ELR (cell line): ENCODE measurements at regions not wholly inside any gene's neighbourhood (a gene's known extent, or its start where the extent isn't known, plus 50 kb on each side); places are given as distances from the start of the nearest gene placed in this dataset.

ENCODE experiments used
- DNase-seq: peaks from one replicate; pipeline ENCODE4 v3.0.0-alpha.2; 2015; ENCODE audit warnings: low read depth

DNA sequence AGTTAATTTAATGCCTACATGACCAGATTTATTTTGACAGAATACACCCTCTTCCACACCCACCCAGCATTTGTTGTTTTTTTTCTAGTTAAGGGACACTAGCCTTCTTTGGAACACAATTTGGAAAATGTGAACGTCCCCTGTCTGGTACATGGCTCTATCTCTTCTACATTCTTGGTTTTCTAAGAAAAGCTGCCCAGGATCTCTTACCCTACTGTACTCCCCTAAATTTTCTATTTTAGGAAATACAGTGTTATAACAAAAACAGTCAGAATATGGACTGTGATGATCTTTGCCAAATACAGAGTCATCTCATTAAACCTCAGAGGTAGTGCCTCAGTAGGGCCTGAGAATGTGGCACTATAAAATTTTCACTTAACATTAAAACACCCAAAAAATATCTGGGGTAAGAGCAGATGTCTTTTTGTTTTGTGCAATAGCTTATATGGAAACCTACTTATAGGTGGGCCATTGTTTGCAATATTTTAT, 93.1 kb upstream of the SPON1 start:
- DNase-seq: no peak

DNA sequence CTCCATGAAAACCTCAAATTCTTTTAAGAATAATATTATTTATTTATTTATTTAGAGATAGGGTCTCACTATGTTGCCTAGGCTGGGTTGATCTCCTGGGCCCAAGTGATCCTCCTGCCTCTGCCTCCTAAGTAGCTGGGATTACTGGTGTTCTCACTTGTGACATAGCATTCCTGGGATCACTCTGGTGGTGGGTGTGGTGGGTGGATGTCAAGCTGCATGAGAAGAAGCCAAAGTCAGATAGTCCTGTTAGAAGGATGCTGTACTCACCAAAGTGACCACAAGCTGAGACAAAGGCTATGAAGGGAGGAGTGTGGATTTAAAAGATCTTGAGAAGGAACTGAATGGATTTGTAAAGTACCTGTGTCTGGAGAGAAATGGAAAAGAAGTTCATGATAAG, 87.9 kb upstream of the SPON1 start:
- DNase-seq: no peak

DNA sequence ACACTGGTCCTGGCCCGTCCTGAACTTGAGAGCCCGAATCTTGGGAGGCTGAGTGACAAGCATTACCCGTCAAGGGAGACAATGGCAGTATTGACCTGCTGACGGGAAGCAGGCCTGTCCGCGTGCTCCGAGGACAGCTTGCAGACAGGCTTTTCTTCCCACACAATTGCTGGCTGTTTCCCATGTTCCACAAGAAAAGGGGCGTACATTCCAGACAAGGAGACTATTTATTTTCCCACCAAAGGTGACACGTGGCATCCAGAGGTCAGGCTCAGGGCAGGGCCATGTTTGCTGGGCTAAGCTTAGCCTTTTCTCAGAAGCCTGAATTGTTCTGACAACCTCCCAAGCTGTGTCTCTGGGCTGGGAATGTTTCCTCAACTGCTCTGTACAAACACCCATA, 86.9 kb upstream of the SPON1 start:
- DNase-seq: no peak

DNA sequence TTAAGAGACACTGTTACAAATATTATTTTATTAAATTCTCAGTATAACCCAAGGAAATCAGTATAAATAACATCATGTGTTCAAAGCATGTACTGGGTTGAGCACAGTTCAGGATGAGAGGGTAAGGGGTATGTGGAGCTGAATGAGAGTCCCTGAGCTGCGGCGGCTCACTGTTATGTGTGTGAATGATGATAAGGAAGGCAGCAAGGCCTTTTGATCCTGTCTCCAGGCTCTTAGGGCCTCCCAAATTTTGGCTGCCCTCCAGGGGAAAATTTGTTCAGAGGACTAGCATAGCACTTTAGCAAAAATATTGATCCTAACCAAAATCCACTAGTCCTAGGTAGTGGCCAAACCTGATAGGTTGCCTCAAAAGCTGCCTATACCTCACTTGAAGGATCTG, 86.1 kb upstream of the SPON1 start:
- no peak for DNase-seq

DNA sequence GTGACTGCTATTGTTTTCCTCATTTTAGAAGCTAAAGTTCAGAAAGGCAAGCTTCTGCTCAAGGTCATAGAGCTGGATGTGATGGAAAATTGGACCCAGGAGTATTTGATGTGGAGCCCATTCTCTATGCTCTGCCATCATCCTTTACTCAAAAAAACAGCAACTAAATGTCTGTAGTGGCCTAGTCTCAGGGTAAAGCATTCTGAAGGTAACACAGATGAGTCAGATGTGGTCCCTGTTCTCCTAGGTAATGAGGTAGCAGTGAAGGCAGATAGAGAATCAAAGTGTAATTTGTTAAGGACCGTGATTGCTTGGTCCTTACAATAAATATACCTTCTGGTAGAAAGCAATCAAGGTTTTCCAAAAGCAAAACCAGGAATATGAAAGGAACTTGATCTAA, 84.4 kb upstream of the SPON1 start:
- no peak for DNase-seq

DNA sequence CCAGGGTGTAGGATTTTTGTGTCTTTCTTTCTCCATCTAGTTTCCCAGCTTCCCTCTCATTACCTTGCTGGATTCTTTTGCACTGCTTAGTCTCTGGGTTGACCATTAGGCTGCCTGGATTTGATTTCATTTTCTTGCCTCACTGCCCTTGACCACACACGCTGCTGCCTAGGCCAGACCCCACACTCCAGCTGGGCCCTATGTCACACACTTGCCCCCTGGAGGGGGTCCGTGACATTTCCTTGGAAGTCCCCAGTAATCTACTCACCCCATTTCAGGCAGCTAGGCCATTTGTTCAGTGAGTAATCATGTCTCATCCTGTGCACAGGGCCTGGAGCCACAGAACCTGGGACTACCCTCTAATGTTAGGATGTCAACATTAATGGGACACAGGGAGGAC, 81.9 kb upstream of the SPON1 start:
- peak; percentile 20 for DNase-seq

DNA sequence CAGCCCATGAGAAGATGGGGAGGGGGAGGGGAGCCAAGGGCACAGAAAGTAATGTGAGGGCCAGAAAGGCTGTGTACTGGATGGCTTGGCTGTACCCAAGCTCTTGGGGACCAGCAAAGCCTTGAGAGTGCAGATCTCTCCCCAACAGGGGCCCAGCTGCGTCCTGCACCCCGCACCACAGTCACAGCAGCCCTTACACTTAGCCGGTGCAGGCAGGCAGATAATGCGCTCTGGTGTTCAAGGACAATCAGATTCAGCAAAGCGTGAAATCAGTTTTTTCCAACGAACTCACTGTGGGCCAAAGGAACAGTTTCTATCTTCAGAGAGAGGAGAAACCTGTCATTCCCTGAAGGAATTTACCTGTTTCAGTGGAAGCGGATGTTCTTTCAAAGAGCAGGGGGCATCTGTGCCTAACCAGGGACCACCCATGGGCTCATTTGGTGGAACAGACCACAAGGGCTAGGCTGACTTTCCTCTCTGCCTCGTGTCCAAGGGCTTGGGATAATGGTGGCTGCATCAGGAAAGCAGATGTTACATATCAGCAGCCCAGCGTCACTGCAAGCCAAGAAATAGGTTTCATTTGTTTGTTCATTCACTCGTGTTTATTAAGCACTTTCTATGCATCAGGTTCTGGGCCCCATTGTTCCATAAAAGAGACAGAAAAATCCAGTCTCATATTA, 81.2 kb upstream of the SPON1 start:
- no peak for DNase-seq

DNA sequence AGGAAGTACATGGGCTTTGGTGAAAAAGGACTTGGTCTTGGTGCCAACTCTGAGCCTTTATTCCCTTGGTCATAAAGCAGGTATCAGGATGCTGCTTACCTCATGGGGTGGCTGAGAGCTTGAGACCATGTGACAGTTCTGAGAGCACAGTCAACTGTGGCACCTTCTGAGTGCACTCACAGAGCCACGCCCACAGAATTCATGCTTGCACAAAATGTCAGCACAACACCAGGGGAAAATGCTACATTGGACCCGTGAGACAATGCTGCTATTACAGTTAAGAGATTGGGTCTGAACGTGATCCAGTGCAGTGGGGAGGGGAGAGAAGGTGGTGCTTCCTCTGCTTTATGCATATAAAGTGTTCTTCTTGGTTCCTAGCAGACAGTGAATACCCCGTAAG, 79.5 kb upstream of the SPON1 start:
- no peak for DNase-seq

DNA sequence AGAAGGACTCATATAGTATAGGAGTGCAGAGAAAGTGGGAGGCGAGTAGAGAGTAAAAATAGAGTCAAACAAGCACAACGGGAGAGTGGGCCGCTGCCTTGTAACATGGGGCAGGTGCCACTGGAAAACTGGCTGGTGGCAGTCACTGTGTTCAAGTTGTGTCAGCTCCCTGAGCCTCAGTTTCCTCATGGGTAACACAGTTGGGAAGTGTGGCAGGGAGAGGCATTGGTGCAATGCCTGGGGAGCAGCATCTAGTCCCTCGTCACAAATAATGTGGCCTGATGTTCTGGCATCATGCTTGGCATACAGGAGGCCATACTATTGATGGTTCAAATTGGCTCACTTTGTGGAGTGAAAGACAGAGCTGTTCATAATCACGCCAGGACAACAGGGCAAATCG, 78.9 kb upstream of the SPON1 start:
- no peak for DNase-seq

DNA sequence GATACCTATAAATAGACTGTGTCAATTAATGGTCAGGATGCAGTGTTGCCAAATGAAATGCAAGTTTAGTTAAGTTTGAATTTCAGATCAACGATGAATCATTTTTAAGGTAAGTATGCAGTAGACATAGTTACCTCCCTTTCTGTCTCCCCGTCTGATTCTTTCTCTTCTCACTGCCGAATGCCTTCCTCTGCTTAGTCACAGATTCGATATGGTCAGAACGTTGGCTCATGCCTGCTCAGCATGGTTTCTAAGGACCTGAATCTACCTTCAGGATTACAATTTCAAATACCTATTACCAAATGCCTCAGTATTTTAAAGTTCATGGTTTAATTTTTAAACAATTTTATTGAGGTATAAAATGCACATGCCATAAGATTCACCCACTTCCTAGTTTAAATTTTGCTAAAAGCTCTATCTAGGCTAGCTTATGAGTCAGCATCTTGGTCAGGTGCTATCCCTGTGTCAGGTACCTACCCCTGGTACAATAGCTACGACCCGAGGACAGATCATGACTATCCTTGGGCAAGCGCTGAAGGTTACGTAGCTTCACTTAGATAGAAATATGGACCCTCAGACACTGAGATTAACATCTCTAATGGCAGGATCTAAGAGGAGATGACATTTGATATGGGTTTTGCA, 78.2 kb upstream of the SPON1 start:
- DNase-seq: no peak

DNA sequence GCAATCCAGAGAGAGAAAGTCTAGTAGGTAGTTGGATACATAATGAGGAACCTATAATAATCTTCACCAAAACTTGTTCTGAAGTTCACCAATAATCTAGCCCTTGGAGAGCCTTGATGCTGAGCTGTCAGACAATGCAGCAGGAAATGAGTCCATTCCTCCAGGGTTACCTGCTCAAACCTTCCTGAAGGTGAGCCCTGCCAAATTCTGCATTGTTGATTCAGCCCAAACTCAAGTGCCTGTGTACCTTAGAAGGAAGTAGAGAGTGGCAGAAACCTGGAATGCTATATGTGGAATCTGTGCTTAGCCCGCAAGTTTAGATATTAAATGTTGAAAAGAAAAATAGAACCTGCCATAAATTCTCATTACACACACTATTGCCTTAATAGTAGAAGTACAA, 77.4 kb upstream of the SPON1 start:
- no peak for DNase-seq

DNA sequence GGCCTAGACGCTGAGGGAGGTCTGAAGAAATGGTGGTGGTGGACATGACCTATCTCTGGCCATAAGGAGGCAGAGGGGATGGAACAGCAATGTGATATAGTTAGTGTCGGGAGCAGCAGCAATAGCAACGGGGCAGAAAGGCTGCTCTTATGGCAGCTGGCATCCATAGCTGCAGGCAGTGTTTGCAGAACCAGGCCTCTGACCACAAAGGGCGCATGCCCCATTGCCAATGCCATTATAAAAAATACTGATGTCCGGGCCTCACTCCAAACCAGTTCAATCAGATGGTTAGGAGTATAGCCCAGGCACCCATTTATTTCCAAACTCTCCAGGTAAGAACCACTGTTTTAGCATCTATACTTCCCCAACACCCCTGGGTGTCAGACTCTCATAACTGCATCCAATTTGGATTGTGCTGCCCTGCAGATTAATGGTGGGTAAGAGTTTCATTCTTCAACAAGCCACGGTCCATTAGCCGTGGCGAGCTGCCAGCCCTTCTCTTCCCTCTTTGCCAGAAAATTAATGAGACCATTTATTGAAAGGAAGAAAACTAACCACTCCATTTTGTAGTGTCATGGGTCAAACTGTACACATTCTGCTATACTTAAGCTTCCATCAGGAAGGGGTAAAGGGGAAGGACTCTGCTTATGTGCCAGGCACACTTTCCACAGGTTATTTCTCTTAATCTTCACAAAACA, 72.8 kb upstream of the SPON1 start:
- DNase-seq: no peak

DNA sequence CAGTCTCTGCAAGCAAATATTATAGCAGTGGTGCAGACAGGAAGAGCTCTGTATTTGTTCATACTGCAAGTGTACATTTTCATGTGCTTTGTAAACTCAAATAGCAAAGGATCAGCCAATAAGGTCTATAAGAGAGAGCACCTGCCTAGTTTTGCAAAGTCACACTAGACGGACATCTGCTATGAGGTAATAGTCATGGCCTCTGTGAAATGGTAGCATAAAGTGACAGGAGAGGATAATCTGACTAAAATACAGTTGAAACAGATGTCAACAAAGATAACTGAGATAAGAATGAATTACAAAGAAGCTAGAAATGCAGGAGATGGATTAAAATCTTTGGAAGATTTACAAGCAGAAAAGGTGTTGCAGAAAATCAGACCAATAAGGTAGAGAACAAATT, 70.6 kb upstream of the SPON1 start:
- no peak for DNase-seq

DNA sequence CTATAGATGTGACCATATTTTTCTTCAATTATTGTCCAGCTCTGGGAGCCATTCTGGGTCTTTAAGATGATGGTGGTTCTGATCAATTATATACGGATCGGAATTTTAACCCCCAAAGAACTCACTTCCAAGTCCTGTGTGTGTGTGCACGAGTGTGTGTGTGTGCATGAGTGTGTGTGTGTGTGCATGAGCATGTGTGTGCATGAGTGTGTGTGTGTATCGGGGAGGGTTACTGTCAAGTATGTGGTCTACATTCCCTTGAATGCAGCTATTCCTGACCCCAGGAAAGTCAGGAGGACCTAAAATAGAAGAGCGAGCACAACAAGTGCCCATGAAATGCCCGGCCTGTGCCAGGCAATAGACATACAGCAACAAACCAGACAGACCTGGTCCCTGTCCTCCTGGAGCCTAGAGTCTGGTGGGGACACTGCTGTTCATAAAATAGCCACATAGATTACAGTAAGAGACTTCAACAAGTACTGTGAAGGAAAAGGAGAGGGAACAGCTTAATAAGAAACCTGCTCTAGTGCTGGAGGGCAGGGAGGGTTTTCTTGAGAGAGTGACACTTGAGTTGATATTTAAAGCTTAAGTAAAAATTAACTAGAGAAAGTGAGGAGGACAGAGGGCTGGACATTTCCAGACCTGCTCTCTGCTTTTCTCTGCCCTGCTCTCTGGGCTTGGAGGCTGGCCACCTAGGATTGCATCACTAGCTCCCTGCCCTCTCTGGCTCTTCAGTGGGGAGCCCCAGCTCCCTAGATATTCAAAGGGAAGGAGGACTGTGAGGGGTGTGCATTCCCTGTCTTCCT, 66.1 kb upstream of the SPON1 start:
- no peak for DNase-seq

DNA sequence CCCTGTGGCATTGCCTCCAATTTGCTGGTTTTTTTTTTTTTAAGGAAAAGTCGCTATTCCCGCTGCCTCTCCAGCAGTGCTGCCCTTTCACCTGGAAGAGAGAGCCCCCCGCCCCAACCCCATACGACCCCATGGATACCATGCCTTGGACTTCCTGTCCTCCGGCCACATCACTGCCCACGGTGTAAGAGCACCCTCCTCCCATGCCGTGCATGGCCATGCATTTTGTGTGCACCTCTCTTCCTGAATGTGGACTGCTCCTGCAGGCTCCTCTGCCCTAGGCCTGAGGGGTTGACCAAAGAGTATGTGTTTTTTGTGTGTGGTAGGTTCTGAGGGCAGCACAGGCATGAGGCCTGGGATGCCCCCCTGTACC, 65.6 kb upstream of the SPON1 start:
- DNase-seq: no peak

DNA sequence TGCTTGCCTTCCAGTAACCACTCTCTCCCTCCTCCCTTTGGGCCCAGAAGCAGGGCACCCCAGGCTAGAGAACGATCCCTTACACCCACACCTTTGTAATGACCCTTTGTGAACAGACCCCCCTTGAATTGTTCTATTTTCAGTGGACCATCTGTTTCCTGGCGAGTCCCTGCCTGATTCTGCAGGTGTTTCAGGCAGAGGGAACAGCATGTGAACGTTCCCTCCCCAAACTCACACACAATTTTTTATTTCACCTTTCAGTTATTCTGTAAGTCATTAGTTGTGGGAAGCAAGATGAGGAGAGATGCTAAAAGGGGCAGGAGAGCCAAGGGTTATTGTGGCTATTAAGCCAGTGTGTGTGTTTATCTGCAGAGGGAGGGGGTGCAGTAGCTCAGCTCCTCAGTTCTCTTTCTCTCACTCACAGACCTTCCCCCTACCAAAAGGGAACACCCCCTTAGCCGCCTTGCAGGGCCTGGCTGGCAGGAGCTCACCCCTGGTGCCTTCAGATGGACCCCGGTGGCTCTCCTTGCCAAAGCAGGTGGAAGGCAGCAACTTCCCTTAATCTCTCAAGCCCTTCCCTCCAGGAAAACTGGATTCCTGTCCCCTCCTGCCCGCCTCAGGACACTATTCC, 64.8 kb upstream of the SPON1 start:
- no peak for DNase-seq

DNA sequence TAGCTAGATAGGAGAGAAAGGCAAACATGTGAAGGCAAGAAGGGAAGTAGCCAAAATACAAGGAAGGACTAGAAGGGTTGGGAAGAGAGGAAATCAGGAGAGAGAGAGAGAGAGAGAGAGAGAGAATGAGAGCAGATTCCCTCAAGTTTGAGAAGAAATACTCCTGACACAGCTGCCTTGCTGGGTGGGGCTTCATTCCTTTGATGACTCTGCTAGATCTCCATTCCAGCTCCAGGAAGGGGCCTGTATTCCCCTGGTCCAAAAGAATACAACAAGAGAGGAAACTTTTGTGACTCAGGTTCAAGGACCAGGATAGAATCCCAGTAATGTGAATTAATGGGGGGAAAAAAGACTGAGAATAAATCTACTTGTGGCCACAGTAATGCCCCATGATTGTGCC, 62.9 kb upstream of the SPON1 start:
- no peak for DNase-seq

DNA sequence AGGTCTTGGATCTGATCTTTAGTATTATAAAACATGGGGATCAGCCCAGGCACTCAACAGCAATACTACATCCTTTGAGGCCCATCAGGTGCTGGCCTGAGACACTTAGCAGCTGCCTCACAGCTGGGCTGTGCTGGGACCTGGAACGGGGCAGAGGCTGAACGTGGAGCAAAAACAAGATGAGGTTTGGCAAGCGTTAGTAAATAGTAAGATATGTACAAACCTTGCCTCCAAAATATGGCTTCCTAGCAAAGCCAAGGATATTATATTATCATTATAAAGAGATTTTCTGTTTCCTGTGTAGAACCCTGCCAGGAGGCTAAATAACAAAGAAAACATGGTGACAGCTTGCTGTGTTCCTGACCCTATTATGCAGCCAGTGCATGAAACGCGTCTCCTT, 60.0 kb upstream of the SPON1 start:
- no peak for DNase-seq

DNA sequence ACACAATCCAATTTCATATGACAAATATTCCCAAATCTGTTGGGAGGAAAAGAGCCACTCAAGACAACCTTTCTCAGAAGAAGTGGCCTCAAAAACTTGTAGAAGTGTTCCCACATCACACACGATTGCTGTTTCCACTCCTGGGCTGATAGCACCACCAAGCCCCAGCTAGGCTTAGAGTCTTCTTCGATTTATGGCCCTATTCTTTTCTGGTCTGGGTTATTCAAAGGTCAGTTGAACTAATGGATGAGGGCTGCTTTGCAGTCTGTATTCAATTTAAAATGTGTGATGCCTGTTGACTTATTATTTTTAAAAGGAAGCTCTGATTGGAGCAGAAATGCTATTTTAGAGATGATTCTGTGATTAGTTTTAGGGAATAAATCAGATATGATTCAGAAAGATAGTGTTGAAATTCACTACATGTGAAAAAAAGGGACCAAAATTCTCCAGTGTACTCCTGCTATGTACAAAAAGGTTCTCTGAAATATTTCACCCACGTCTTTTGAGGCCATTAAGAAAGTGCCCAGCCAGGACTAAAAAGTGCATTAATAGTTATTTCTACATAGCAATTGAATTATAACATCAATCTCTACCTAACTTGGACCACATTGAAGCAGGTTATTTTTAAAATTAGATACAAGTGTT, 57.3 kb upstream of the SPON1 start:
- no peak for DNase-seq

DNA sequence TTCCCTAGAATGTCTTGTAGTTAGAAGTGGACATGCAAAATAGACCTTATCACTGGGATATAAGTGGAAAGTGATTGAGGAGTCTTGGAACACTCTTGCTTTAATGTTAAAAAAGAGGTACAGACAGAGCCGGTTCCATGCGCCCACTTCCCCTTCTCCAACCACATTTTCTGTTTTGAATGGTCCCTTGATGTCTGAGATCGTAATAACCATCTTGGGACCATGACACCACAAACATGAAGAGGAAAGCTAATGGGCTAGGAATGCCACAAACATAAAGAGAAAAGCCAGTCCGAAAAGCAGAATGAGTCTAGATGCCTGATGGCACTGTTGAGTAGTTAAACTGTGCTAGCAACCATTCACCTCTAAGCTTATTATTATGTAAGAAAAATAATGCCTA, 54.8 kb upstream of the SPON1 start:
- DNase-seq: no peak

DNA sequence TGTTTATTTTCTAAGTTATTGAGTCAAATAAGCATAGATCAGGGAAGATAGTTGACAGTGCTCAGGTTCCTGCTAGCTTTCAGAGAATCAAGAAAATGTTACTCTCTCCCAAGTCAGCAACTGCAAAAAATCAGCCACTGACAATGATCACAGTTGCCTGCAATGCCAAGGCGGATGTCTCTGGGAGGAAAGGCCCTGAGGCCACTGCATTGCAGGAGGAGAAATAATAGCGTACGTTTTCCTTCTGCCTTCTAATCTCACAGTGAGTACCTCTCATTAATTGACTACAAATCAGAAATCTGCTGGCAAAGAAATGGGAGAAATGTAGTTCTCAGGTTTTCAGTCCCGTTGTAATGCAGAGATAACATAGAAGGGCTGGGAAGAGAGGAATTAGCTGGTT, 54.0 kb upstream of the SPON1 start:
- no peak for DNase-seq
